Erythroblast (primary cell): ENCODE measurements at regions not wholly inside any gene's neighbourhood (a gene's known extent, or its start where the extent isn't known, plus 50 kb on each side); places are given as distances from the start of the nearest gene placed in this dataset.

Experiments
- GATA1 ChIP-seq: IDR thresholded peaks from 2 replicates; pipeline ENCODE4 v1.6.1; 2011; ENCODE audit warnings: low read depth, mild to moderate bottlenecking, control low read depth, low read length, moderate library complexity
- POLR2A ChIP-seq: IDR thresholded peaks from 2 replicates; pipeline ENCODE4 v1.6.1; 2011; ENCODE audit warnings: mild to moderate bottlenecking, low read length

DNA sequence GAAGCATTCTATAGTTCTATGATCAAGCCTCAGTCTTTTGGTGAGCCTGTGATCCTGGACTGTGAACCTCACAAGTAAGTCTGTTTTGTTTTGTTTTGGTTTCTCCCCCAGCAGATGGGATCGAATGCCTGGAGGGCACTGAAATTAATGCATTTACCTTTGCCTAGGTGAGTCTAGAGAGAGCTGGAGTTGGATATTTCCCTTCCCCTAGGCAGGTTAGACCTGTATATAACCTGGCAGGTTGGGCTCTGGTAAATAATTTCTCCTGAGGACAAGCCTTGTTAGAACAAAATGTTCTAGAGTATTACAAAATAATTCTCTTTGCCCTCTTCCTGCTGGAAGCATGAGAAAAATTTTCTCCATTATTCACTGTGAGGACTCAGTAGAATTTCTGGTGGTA, 211.9 kb downstream of the TPRG1 start:
- TF ChIP-seq GATA1, result no peak
- TF ChIP-seq POLR2A, result no peak
